ENCODE measurements at regions not wholly inside any gene's neighbourhood (a gene's known extent, or its start where the extent isn't known, plus 50 kb on each side); places are given as distances from the start of the nearest gene placed in this dataset.
"Not testable (repeated sequence)": the region's sequence is repeated elsewhere in the genome, so short reads cannot be mapped to it uniquely, and the experiment has no call there.

DNA sequence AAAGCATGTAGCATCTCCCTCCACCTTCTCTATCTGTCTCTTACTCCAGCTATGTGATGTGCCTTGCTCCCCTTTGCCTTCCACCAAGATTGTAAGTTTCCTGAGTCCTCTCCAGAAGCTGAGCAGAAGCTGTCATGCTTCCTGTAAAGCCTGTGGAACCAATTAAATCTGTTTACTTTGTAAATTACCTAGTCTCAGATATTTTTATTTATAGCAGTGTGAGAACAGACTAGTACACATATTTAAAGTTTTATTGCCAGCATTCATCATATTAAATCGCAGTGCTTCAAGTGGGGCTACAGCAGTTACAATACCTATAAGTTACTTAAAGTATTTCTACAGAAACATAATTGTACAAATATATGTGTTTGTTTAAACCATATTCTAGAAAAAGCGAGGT lies 973.1 kb downstream of the SLC16A7 start:
- no peak for DNase-seq

DNA sequence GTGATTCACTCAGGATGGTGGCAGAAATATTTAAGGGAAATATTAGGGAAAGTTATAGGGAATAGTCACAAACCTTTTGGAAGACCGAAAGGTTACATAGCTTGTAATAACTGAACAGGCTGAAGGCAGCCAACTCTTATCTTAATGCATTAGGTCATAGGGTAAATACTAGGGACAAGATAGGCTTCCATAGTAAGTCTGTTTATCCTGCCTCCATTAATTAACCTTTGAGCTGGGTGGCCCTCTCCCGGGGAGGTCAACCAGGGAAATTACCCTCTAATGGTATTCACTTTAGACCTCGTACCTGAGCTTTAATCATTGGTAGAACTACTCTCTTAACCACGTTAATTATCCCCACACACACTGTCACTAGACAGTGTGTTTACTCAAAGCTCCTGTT lies 981.8 kb downstream of the SLC16A7 start:
- DNase-seq, result no peak

DNA sequence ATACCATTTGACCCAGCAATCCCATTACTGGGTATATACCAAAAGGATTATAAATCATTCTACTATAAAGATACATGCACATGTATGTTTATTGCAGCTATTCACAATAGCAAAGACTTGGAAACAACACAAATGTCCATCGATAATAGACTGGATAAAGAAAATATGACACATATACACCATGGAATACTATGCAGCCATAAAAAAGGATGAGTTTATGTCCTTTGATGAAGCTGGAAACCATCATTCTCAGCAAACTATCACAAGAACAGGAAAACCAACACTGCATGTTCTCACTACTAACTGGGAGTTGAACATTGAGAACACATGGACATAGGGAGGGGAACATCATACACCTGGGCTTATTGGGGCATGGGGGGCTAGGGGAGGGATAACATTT lies 991.8 kb downstream of the SLC16A7 start:
- DNase-seq, result not testable (repeated sequence)

DNA sequence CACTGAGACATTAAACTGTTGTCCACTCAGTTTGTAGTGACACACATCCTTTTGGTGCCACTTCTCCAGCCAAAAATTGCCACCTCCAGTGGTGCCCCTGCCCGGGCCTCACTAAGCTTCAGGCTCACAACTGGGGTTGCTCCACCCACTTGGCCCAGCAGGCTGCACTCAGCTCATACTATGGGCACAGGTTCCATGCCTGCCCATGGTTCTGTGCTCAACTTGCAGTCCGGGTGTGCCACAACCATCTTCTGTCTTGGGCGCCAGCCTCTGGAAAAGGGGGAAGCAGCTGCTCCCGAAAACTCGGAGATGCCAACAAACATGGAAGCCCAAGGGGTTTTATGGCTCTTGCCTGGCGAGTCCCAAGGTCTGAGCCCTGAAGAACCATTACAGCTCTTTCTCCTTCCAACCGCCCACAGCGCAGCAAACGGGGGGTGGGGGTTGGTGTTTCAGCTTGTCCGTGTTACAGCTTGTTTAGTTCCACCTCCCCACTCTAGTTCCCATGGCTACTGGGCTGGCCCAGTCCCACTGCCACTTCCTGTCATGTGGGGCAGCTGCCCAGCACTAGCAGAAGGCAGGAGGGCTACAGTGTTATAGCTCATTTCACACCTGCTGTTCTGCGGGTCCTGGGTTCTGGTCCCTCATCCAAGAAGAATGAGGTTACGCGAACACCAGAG lies 998.3 kb downstream of the SLC16A7 start:
- DNase-seq, result no peak

DNA sequence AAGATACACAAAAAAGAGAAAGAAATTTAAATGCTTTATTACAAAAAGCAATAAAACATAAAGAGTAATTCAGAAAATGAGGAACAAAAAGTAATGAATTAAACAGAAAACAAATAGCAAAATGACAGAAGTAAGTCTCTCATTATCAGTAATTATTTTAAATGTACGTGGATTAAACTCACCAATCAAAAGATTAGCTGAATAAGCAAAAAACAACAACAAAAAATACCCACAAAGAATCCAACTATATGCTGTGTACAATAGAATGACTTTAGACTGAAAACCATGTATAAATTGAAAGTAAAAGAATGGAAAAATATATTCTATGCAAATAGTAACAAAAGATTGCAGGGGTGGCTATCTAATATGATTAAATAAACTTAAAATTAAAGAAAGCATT lies 1006.8 kb downstream of the SLC16A7 start:
- DNase-seq, result no peak

DNA sequence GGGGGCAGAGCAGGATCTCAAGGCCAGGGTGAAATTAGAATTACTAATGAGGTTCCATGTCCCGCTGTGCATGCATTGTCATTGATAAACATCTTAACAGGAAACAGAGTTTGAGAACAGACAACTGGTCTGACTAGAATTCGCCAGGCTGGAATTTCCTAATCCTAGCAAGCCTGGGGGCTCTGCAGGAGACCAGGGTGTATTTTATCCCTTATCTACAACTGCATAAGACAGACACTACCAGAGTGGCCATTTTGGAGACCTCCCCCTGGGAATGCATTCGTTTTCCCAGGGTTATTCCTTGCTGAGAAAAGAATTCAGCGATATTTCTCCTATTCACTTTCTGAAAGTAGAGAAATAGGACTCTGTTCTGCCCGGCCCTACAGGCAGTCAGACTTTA lies 1007.6 kb downstream of the SLC16A7 start:
- DNase-seq, result not testable (repeated sequence)

DNA sequence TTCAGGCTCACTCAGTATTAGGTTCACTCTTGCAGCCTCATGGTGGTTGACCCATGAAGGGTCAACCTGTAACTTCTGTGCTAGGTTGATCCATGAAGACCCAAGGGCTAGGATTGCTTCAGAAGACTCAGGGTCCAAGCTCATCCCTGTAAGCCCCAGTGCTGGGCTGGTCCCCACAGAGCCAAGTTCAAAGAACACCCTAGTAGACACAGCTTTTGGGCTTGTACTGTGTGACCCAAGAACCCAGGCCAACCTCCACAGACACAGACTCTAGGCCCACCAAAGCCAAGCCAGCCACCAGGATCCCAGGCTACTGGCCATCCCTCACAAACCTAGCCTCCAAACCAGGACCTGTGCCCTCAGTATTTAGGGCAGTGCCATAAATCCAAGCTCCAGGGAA lies 1020.6 kb downstream of the SLC16A7 start:
- DNase-seq, result no peak

DNA sequence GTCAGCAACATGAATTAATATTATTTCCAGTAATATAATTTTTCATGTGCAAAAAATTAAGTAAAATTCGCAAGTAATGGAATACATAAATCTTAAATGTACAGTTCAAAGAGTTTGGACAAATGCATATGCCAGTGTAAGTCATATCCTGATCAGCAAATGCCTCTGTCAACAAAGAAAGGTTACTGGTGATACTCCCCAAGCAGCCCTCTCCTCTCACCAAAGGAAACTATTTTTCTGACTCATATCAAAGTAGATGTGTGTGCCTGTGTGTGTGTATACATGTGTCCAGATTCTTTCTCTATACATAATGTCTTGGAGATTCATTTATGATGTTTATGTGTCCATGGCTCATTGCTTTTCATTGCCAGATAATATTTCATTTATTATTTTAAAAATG lies 1035.0 kb downstream of the SLC16A7 start:
- DNase-seq, result no peak

DNA sequence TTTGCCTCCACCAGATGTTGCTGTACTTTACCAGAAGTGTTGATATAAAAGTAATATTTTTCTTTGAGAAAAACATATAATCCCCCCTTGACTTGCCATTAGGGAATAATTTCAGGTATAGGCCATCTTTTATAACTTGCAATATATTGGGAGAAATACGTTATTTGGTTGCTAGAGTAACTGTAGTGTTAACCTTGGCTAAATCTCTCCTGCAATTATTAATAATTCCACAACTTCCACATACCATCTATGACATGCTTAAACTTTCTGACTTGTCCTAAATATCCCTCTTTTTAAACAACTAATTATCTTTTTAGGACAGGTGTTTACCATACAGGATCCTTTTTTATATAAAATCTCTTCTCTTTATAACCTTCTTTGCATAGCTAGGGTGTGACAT lies 1048.2 kb downstream of the SLC16A7 start:
- no peak for DNase-seq

DNA sequence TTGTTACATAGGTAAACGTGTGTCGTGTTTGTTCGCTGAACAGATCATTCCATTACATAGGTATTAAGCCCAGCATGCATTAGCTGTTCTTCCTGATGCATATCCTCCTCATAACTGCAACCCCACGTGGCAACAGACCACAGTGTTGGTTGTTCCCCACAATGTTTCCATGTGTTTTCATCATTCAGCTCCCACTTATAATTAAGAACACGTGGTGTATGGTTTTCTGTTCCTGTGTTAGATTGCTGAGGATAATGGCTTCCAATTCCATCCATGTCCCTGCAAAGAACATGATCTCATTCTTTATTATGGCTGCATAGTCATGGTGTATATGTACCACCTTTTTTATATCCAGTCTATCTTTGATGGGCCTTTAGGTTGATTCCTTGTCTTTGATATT lies 1071.1 kb downstream of the SLC16A7 start:
- DNase-seq, result no peak

DNA sequence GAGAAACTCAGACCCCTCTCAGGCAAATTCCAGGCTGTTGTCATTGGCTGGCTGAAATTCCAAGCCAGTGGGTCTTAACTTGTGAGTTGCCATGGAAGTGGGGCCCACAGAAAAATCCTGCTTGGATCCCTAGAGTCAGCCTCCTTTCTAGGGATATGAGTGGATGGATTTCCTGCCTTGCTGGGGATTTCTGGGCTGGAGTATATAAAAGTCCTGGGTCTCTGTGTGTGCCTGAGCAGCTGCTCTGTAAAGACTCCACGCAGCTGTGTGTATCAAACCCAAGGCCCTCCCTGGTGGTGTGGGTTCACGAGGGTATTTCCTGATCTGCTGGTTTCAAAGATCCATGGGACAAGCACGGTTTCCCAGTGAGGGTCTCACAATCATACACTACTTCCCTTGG lies 1077.1 kb downstream of the SLC16A7 start:
- DNase-seq, result no peak

DNA sequence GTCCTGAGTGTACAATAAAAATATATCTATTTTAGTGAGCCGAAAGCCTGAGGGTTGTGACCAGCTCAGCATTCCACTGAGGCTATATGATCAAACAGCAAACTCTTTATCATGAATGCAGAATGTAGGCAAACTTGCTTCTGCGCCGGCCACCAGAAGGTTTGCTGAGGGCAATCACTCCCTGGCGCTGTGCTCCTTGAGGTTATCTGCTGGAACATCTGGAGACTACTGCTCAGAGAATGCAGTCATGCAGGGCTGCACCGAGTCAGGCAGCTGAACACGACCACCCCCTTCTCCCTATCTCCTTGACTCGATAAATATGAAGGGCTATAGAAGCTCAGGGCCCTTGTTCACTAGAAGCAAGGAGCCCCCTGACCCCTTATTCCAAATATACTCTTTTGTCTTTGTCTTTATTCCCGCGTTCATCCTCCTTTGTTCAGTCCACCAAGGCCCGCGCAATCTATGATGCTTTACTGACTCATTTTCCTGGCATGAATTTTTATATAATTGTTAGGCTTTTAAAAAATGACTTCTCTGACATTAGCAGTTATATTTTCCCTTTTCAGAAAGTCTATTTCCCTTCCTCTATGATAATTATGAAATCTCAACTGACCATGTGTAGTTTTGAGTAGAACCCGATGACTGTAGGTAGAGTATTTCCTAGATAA lies 1089.3 kb downstream of the SLC16A7 start:
- DNase-seq, result no peak

DNA sequence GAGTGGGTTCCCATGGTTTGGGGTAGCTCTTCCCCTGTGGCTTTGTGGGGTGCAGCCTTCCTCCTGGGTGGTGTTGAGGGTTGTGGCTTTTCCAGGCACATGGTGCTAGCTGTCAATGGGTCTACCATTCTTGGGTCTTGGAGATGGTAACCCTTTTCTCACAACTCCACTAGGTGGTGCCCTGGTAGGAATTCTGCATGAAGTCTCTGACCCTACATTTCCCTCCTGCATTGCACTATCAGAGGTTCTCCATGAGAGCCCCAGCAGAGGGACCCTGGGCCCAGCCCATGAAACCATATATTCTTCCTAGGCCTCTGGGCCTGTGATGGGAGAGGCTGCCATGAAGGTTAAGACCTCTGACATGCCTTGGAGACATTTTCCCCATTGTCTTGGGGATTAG lies 1093.3 kb downstream of the SLC16A7 start:
- DNase-seq, result no peak

DNA sequence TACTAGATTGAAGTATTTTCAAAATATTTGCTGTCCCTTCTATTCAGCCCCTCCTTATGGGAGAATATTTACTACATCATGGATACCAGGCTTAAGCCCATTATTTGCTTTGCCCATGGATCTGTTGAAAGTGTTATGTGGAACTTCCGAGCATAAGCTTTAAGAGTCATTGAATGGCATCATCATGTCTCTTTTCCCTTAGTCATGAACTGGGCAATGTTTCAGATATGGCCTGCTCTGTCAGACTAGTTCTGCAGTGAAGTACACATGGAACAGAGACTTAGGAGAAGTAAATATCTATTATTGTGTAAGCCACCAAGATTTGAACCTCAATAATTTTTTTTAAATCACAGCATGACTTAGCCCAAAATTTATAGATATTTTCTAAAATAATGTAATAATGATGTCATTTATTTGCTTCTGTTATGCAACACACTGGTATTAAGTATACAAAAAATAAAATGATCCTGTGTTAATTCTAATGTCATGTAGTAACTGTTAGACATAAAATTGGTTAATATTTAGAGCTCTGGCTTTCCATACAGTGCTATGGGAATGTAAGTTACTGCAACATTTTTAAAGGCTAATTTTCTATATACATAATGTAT lies 1097.3 kb downstream of the SLC16A7 start:
- DNase-seq, result no peak

DNA sequence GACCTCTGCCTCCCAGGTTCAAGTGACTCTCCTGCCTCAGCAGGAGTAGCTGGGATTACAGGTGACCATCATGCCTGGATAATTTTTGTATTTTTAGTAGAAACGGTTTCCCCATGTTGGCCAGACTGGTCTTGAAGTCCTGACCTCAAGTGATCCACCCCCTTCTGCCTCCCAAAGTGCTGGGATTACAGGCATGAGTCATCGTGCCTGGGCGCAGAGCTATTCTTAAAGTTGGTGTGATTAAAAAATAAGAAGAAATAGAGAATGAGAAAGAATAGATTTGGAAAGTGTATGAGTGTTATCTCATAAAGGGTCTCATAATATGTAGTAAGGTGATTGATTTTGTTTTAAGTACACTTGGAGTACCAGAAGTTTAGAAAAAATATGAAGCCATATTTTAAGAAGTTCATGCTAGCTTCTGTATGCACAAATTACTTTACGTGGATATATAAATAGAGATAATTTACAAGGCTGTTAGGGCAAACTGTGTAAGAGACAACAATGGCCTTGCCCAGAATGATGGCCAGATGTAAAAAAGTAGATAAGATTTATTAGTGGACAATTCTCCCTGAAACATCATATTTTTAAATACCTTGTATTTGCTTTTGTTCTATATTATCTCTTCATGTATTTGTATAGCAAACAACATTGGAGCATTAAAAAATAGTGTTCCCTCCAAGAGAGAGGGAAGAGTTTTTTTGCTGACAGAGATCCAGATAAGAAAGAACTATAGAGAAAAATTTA lies 1108.5 kb downstream of the SLC16A7 start:
- no peak for DNase-seq

DNA sequence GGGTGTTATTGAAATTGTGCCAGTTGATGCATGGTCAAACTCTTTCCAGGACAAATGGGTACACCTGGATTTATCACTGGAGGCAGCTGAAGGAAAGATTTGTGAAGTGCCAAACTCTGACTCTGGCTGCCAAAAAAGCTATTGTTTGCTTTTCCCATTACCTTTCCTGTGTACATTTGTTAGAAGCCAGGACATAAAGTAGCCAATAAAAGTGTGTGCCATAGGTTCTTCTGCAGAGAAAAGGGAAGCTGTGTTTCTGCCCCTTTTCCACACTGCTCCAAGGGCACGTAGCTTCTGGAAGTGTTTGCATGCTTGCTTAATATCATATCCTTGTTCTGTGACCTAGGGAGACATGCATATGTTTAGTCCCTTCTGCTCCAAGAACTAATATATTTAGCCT lies 1114.4 kb downstream of the SLC16A7 start:
- no peak for DNase-seq

DNA sequence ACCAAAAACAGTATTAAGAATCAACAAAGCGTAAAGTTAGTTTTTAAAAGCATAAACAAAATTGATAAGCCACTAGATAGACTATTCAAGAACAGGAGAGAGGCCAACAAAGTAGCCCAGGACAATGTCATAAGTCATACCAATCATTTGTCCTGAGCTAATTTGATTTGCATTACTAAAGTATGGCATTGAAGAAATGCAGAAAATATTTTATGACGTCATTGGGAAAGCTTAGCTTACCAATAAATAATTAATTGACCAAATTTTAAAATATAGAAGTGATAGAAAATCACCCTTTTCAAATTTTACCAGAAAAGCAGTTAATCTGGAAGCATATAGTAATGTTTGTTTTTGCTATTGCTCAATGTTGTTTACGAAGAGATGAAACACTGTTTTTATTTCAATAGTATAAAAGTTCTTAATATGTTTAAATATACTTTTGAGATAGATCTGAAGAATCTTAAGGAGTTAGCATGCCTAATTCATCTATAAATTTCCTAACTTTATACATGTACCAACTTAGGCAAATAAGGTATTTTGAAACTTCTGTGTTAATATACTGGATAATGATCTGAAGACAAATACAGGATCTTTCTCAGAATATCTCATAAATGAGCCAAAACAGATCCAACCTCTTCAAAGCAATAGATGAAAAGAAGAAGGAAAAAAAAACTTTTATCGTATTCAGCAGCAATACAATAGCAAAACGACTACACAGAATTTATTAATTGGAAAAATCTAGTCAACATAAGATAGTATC lies 1118.5 kb downstream of the SLC16A7 start:
- DNase-seq, result no peak

DNA sequence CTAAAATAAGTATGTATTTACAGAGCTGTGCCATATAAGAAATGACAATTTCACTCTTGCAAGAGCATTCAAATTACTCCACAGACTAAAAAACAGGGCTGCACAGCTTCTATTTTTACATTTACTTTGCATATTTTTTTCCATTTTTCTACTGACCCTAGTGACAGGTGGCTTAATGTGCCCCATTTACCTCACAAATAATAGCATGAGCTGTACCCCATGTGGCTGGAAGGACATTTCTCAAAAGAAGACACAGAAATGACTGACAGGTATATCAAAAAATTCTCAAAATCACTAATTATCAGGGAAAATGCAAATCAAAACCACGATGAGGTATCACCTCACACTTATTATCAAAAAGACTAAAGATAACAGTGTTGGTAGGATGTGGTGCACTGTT lies 1128.6 kb downstream of the SLC16A7 start:
- no peak for DNase-seq

DNA sequence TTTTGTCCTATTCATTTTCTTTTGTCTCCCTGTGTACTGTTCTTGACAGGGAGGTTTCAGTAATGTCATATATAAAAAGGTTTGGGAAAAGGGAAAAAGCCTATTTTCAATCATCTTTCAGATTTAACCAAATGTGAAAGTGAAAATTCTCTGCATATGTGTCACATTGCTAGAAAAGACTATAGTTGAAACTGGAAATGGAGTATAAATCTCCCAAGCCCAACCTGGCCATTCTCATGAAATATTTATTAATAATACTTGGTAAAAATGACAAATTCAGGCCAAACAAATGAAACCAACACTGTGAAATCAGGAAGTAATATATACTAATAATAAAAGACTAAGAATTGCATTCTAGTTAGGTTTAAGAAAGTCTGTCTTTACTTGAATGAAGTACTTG lies 1129.2 kb downstream of the SLC16A7 start:
- no peak for DNase-seq

DNA sequence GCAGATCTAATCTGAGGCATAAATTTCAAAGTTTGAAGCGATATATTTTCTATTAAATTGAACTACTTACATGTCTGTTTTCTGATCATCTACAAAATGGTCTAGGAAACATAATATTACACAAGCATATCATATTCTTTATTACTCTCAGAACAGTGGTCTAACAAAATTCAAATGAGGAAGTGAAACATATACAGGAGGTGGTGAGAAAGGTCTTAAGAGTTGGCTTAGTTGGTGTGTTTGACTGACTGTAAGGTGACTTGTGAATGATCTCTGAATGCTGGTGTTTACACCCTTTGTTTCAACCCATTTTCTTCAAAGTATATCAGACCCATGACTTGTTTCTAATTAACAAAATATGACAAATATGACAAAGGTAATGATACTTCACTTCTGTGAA lies 1156.8 kb downstream of the SLC16A7 start:
- no peak for DNase-seq

DNA sequence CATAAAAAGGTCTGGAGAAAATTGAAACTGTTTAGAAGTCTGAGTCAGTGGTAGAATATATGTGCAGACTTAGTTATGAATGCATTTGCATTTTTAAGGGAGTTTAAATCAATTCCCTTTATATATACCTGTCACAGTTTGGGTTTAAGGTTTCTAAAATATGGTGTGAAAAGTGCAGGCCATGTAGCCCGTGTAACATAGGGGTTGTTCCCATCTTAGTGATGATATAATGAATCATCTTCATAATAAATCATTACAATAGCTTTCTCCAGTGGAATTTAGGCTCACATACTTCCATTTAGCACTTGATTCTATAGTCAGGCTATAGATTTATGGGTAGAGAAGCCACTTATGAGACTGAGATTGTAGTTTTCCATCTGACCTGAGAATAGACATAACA lies 1162.4 kb downstream of the SLC16A7 start:
- no peak for DNase-seq

DNA sequence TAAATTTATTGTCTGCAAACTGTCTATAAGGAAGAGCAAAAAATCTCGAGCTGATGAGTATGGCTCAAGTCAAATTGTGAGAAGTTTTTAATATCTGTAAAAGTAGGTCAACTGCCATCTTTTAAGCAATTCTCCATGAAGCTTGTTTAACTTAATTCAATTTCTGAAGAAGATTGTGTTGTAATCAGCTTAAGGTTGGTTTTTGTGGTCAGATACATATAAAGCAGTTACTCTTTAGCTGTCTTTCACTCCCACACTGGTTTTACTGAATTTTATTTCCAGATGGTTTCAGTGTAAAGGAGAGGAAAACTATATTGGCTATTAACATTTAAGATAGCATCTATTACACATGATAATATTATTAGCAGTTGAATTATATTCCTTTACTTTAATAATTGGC lies 1165.1 kb downstream of the SLC16A7 start:
- DNase-seq, result no peak

DNA sequence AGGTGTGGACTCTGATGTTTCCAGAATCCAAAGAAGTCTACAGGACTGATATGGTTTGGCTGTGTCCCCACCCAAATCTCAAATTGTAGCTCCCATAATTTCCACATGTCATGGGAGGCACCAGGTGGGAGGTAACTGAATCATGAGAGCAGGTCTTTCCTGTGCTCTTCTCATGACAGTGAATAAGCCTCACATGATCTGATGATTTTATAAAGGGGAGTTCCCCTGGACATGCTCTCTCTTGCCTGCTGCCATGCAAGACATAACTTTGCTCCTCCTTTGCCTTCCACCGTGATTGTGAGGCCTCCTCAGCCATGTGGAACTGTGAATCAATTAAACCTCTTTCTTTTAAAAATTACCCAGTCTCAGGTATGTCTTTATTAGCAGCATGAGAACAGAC lies 1205.3 kb downstream of the SLC16A7 start:
- not testable (repeated sequence) for DNase-seq

Data from CD4-positive, alpha-beta T cell treated with Interleukin-10 for 1 hour (primary cell).